Dedifferentiated amniotic fluid mesenchymal stem cell (primary cell): ENCODE measurements at regions not wholly inside any gene's neighbourhood (a gene's known extent, or its start where the extent isn't known, plus 50 kb on each side); places are given as distances from the start of the nearest gene placed in this dataset.
"Not testable (repeated sequence)": the region's sequence is repeated elsewhere in the genome, so short reads cannot be mapped to it uniquely, and the experiment has no call there.

Experiments used
- DNase-seq: peaks from one replicate; pipeline ENCODE4 v3.0.0-alpha.2; 2016; ENCODE audit errors: extremely low spot score

DNA sequence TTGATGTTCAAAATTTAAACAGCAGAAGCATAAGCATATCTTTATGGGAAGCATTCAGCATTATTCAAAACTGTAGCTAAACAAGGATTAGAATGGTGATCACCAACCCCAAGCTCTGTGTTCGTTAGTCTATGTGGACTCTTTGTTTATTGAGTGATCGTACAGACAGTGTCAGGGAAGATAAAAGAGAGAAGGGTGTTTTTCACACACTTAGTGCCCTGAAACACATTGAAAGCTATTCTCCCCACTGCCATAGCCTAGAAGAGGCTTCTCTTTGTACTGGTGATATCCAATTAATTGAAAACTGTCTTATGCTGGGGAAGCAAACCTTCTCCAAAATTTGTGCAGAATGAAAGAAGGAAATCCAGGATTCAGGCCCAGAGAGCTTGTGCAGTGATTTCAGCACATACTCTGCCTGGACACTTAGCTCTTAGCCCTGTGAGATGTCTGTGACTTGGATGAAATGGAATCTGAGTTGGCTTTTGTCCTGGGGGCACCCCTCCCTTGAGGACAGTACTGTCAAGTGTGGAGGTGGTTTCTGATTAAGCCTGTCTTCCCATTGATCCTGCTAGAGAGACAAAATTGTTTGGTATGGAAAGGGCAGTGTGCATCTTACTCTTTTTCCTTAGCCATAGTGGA is 125.7 kb upstream of the MTHFD1L start:
- DNase-seq = no peak

DNA sequence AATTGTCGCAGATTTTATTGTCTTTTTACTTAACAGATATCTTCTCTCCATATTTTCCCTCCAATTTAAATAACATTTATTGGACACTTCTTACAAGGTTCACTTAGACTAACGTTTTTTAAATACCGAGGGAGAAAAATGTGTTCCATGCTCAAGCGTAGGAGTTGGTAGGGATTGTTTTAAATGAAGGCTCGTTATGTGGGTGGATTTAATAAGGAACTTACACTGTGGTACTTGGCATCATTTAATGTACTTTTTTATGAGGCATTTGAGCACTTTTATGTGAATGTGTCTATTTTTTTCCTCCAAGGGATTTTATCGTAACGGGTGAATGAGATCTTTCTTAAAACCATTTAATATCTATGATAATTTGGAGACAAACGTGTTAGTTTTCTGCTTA is 125.0 kb upstream of the MTHFD1L start:
- no peak for DNase-seq

DNA sequence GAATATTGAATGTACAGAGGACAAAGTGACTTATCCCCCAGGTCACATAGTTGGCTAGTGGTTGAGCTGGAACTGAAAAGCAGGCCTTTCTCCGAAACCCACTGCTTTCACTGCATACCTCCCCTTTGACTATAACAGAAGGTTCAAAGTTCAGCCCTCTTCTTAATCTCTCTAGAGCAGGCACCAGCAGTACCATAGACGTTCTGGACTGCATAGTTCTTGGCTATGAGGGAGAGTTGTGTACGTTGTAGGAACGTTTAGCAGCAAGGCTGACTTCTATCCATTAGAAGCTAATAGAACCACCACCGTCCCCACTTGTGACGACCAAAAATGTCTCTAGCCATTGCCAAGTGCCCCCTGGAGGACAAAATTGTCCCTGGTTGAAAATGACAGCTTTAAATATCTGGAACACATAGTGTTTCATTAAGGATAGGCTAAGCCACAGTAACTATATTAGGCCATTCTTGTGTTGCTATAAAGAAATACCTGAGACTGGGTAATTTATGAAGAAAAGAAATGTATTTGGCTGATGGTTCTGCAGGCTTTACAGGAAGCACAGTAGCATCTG is 123.8 kb upstream of the MTHFD1L start:
- DNase-seq = no peak

GRCh38 chr6:150744522-150745260 is 120.8 kb upstream of the MTHFD1L start:
- no peak for DNase-seq

GRCh38 chr6:150745896-150746295 is 119.6 kb upstream of the MTHFD1L start:
- DNase-seq = no peak

- DNase-seq = no peak
Observed at GRCh38 chr6:150747155-150747554, 118.3 kb upstream of the MTHFD1L start.

- no peak for DNase-seq
Observed at GRCh38 chr6:150749091-150749670, 116.3 kb upstream of the MTHFD1L start.

DNA sequence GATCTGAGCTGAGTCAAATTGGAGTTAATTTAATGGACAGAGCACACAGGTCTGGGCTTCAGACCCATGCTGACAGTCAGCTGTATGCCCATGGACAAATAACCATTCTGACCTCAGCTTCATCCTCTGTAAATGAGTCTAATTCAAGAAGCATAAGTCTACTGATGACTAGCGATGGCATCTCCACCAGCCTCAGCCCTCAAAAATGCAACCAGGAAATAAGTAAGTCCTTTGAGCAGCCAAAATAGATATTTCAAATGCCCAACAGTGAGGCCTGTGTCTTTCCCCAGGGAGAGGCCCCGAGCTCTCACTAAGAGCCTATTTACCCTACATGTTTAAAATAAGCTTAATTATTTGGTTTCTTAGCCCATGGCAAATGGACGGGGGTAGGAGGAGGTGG is 114.2 kb upstream of the MTHFD1L start:
- peak; percentile 33 for DNase-seq

DNA sequence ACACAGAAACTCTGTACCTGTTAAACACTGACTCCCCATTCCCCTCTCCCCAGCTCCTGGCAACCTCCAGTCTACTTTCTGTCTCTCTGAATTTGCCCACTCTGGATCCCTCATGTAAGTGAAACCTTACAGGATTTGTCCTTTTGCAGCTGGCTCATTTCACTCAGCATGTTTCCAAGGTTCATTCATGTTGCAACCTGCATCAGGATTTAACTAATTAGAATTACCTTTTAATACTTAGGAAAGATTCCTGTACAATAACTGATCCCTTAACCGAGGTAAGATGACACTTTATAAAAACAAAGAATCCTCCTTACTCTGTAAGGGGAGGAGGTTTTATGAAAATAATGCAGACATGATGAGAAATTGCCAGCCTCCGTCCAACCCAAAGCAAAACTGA is 113.1 kb upstream of the MTHFD1L start:
- no peak for DNase-seq

DNA sequence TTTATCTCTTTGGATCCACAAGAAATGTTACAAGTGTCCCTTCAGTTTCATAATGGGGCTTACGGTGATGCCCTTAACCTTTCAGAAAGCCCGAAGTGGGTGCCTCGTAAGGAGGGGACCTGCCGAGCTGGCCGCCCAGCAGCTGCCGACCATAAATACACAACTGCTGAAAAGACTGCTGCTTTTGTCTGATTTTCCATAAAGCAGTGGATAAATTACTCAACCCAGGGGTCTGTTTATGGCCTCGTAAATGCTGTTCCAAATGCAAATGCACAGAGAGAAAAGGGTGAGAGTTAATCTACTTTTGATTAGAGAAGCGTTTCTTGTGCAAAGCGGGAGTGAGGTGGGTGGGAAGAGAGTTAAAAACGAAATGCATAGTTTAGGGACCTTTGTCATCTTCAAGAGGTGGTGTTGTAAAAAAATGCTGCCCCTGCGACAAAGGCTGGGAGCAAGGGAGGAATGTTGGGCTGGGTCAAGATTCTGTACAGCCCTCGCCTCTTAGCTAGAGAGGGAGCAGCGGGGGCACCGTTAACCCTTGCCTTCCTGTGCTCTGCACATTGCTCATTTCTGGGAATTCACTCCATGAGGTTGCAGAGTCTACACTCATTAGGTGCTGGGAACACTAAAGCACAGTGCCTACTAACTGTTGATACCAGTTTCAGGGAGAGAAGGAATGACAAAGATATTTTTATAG is 112.0 kb upstream of the MTHFD1L start:
- DNase-seq = no peak

DNA sequence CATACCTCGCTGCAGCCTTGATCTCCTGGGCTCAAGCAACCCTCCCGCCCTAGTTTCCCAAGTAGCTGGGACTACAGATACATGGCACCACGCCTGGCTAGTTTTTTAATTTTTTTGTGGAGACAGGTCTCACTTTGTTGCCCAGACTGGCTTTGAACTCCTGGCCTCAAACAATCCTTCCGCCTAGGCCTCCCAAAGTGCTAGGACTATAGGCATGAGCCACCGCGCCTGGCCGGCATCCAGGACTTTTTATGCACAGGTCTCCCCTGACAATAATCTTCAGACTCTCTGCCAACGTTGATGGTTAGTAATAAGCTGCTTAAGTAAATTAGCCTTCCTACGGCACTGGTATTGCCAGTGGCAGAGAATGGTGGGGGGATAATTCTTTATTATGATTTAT is 110.5 kb upstream of the MTHFD1L start:
- no peak for DNase-seq

- DNase-seq = no peak
Observed at GRCh38 chr6:150755524-150755923, 110.0 kb upstream of the MTHFD1L start.

GRCh38 chr6:150756173-150756572 is 109.3 kb upstream of the MTHFD1L start:
- DNase-seq = no peak

- DNase-seq = not testable (repeated sequence)
Observed at GRCh38 chr6:150757807-150758206, 107.7 kb upstream of the MTHFD1L start.

- DNase-seq = no peak
Observed at GRCh38 chr6:150759483-150759882, 106.0 kb upstream of the MTHFD1L start.

DNA sequence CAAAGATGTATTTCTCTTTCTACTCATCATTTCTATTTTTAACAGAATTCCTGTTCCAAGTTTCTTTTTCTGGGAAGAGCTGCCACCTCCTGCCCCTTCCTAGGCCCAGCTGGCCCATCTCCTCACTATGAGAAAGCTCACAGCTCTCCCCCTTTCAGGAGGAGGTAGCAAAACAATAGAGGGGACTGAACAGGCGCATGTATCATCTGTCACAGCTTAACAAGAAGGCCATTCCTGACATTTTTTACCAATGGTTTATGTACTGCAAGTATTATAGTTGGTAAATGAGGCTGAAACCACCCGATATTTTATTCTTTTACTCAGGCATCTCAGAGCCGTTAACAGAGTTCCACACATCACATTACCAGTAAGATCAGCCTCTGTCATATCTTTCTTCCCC is 103.7 kb upstream of the MTHFD1L start:
- DNase-seq = no peak

- no peak for DNase-seq
Observed at GRCh38 chr6:150764334-150765066, 101.0 kb upstream of the MTHFD1L start.

- no peak for DNase-seq
Observed at GRCh38 chr6:150765067-150765764, 100.3 kb upstream of the MTHFD1L start.

GRCh38 chr6:150766201-150766997 is 99.1 kb upstream of the MTHFD1L start:
- DNase-seq = no peak

GRCh38 chr6:150767161-150767560 is 98.3 kb upstream of the MTHFD1L start:
- DNase-seq = no peak
